HEK293 (cell line): ENCODE measurements at regions not wholly inside any gene's neighbourhood (a gene's known extent, or its start where the extent isn't known, plus 50 kb on each side); places are given as distances from the start of the nearest gene placed in this dataset.

ENCODE experiments used
- BCL11B ChIP-seq: fragments of 450-650 bp; formaldehyde crosslinking; IDR thresholded peaks from 2 replicates; pipeline ENCODE4 v1.5.1; 2016; ENCODE audit warnings: low read depth, missing biosample characterization, missing genetic modification characterization
- KLF1 ChIP-seq: fragments of 450-650 bp; formaldehyde crosslinking; IDR thresholded peaks from 2 replicates; pipeline ENCODE4 v1.5.1; 2016; ENCODE audit warnings: missing biosample characterization, missing genetic modification characterization
- KLF8 ChIP-seq: fragments of 450-650 bp; formaldehyde crosslinking; IDR thresholded peaks from 2 replicates; pipeline ENCODE4 v1.5.1; 2016; ENCODE audit warnings: missing biosample characterization, missing genetic modification characterization
- OSR2 ChIP-seq: fragments of 450-650 bp; formaldehyde crosslinking; IDR thresholded peaks from 2 replicates; pipeline ENCODE4 v1.5.1; 2016; ENCODE audit warnings: missing biosample characterization, missing genetic modification characterization
- PRDM6 ChIP-seq: fragments of 450-650 bp; formaldehyde crosslinking; IDR thresholded peaks from 2 replicates; pipeline ENCODE4 v1.5.1; 2017; ENCODE audit warnings: missing biosample characterization, missing genetic modification characterization
- SP3 ChIP-seq: fragments of 450-650 bp; formaldehyde crosslinking; IDR thresholded peaks from 2 replicates; pipeline ENCODE4 v1.5.1; 2016; ENCODE audit warnings: missing biosample characterization, missing genetic modification characterization
- WT1 ChIP-seq: fragments of 450-650 bp; formaldehyde crosslinking; IDR thresholded peaks from 2 replicates; pipeline ENCODE4 v1.5.1; 2016; ENCODE audit warnings: missing biosample characterization, missing genetic modification characterization
- ZFP3 ChIP-seq: fragments of 450-650 bp; formaldehyde crosslinking; IDR thresholded peaks from 2 replicates; pipeline ENCODE4 v1.5.1; 2016; ENCODE audit warnings: low read depth, missing biosample characterization, missing genetic modification characterization
- ZNF211 ChIP-seq: fragments of 450-650 bp; formaldehyde crosslinking; IDR thresholded peaks from 2 replicates; pipeline ENCODE4 v1.5.1; 2016; ENCODE audit warnings: low read depth, missing biosample characterization, missing genetic modification characterization
- ZNF354C ChIP-seq: fragments of 450-650 bp; formaldehyde crosslinking; IDR thresholded peaks from 2 replicates; pipeline ENCODE4 v1.5.1; 2016; ENCODE audit warnings: missing biosample characterization, missing genetic modification characterization, low read depth, borderline replicate concordance
- ZNF398 ChIP-seq: fragments of 450-650 bp; formaldehyde crosslinking; IDR thresholded peaks from 2 replicates; pipeline ENCODE4 v1.5.1; 2017; ENCODE audit warnings: missing biosample characterization, missing genetic modification characterization
- ZNF416 ChIP-seq: fragments of 450-650 bp; formaldehyde crosslinking; IDR thresholded peaks from 2 replicates; pipeline ENCODE4 v1.5.1; 2016; ENCODE audit warnings: missing biosample characterization, missing genetic modification characterization
- ZNF518A ChIP-seq: fragments of 450-650 bp; formaldehyde crosslinking; conservative IDR thresholded peaks from 2 replicates; pipeline ENCODE4 v1.5.1; 2016; ENCODE audit warnings: low read depth, missing biosample characterization, missing genetic modification characterization
- ZNF560 ChIP-seq: fragments of 450-650 bp; formaldehyde crosslinking; IDR thresholded peaks from 2 replicates; pipeline ENCODE4 v1.5.1; 2017; ENCODE audit warnings: missing biosample characterization, missing genetic modification characterization, borderline replicate concordance
- ZNF561 ChIP-seq: fragments of 450-650 bp; IDR thresholded peaks from 2 replicates; pipeline ENCODE4 v1.5.1; 2018; ENCODE audit warnings: missing biosample characterization, missing genetic modification characterization, borderline replicate concordance
- ZNF621 ChIP-seq: fragments of 450-650 bp; formaldehyde crosslinking; IDR thresholded peaks from 2 replicates; pipeline ENCODE4 v1.5.1; 2017; ENCODE audit warnings: missing biosample characterization, missing genetic modification characterization
- ZNF664 ChIP-seq: fragments of 450-650 bp; formaldehyde crosslinking; IDR thresholded peaks from 2 replicates; pipeline ENCODE4 v1.5.1; 2016; ENCODE audit warnings: missing biosample characterization, missing genetic modification characterization
- ZNF670 ChIP-seq: fragments of 450-650 bp; formaldehyde crosslinking; IDR thresholded peaks from 2 replicates; pipeline ENCODE4 v1.5.1; 2016; ENCODE audit warnings: missing biosample characterization, missing genetic modification characterization, low read depth
- ZNF677 ChIP-seq: fragments of 450-650 bp; IDR thresholded peaks from 2 replicates; pipeline ENCODE4 v1.5.0; 2018; ENCODE audit warnings: missing biosample characterization, mild to moderate bottlenecking, missing genetic modification characterization, moderate library complexity
- ZNF701 ChIP-seq: fragments of 450-650 bp; formaldehyde crosslinking; IDR thresholded peaks from 2 replicates; pipeline ENCODE4 v1.5.1; 2016; ENCODE audit warnings: missing biosample characterization, missing genetic modification characterization
- ZNF76 ChIP-seq: fragments of 450-650 bp; formaldehyde crosslinking; IDR thresholded peaks from 2 replicates; pipeline ENCODE4; 2016; ENCODE audit warnings: low read depth, missing biosample characterization, missing genetic modification characterization, borderline replicate concordance
- ZNF768 ChIP-seq: fragments of 450-650 bp; formaldehyde crosslinking; IDR thresholded peaks from 2 replicates; pipeline ENCODE4 v1.5.1; 2018; ENCODE audit warnings: missing biosample characterization, mild to moderate bottlenecking, missing genetic modification characterization
- ZSCAN18 ChIP-seq: fragments of 450-650 bp; formaldehyde crosslinking; IDR thresholded peaks from 2 replicates; pipeline ENCODE4 v1.5.1; 2016; ENCODE audit warnings: missing biosample characterization, missing genetic modification characterization
- TF ChIP-seq, protein P1 (sequence below): fragments of 450-650 bp; formaldehyde crosslinking; IDR thresholded peaks from 2 replicates; pipeline ENCODE4 v1.5.1; 2016; ENCODE audit warnings: missing biosample characterization, missing genetic modification characterization, low read depth
- TF ChIP-seq, protein P2 (sequence below): fragments of 450-650 bp; formaldehyde crosslinking; optimal IDR thresholded peaks from 2 replicates; pipeline ENCODE3; 2016; ENCODE audit warnings: missing biosample characterization, mild to moderate bottlenecking, missing genetic modification characterization

GRCh38 chr5:125190232-125191087 lies 444.0 kb upstream of the ZNF608 start (continued):
- TF ChIP-seq BCL11B (no peak), ZNF211 (tag by site-specific recombination) (no peak), ZSCAN18 (no peak), ZNF416 (tag by site-specific recombination) (no peak), ZNF76 (no peak), PRDM6 (tag by site-specific recombination) (peak; percentile 93), ZNF621 (tag by site-specific recombination) (no peak), ZNF670 (tag by site-specific recombination) (no peak), WT1 (tag by site-specific recombination) (peak; percentile 45), ZNF701 (tag by site-specific recombination) (no peak), ZNF560 (tag by site-specific recombination) (no peak), KLF8 (tag by site-specific recombination) (no peak), ZNF354C (tag by site-specific recombination) (no peak), KLF1 (tag by site-specific recombination) (no peak), ZNF677 (tag by site-specific recombination) (no peak), ZNF518A (tag by site-specific recombination) (0 out of 2 replicates have a peak, but pooled peaks have one; percentile 7), ZNF398 (tag by site-specific recombination) (peak; percentile 68), ZNF664 (tag by site-specific recombination) (no peak), ZNF768 (tag by site-specific recombination) (no peak), ZFP3 (tag by site-specific recombination) (no peak), SP3 (tag by site-specific recombination) (no peak), ZNF561 (tag by site-specific recombination) (0 out of 2 replicates have a peak, but pooled peaks have one; percentile 14), OSR2 (tag by site-specific recombination) (peak; percentile 22; the same call in 1 of the 2 replicates)
- TF ChIP-seq, protein P1, sequence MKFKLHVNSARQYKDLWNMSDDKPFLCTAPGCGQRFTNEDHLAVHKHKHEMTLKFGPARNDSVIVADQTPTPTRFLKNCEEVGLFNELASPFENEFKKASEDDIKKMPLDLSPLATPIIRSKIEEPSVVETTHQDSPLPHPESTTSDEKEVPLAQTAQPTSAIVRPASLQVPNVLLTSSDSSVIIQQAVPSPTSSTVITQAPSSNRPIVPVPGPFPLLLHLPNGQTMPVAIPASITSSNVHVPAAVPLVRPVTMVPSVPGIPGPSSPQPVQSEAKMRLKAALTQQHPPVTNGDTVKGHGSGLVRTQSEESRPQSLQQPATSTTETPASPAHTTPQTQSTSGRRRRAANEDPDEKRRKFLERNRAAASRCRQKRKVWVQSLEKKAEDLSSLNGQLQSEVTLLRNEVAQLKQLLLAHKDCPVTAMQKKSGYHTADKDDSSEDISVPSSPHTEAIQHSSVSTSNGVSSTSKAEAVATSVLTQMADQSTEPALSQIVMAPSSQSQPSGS (tag by site-specific recombination) = 0 out of 2 replicates have a peak, but pooled peaks have one; percentile 14
- TF ChIP-seq, protein P2, sequence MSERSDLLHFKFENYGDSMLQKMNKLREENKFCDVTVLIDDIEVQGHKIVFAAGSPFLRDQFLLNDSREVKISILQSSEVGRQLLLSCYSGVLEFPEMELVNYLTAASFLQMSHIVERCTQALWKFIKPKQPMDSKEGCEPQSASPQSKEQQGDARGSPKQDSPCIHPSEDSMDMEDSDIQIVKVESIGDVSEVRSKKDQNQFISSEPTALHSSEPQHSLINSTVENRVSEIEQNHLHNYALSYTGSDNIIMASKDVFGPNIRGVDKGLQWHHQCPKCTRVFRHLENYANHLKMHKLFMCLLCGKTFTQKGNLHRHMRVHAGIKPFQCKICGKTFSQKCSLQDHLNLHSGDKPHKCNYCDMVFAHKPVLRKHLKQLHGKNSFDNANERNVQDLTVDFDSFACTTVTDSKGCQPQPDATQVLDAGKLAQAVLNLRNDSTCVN = no peak
